HepG2 (cell line): ENCODE measurements at regions not wholly inside any gene's neighbourhood (a gene's known extent, or its start where the extent isn't known, plus 50 kb on each side); places are given as distances from the start of the nearest gene placed in this dataset.
A peak's percentile ranks its signal among the peaks of the same experiment; 100 is the strongest.

Source experiments
- ATAC-seq: fragments of 200-7000 bp; cut with Tn5 transposase; 3 replicates; pipeline ENCODE4 v1.9.1; 2020; ENCODE audit warnings: mild to moderate bottlenecking, moderate library complexity
- BruUV-seq: library from RNA; stranded (reverse); fragments of 400-500 nt; replicated peaks from 2 replicates; lab custom pipeline; 2021; lab: Mats Ljungman, UMichigan
- CTCF ChIA-PET: fragments of 300-600 bp; formaldehyde crosslinking; extraction: SDS; loops from one replicate; lab custom pipeline; 2021; ENCODE audit warnings: low total read pairs, inconsistent platforms, low intra/inter-chr PET ratio; lab: Yijun Ruan, JAX
- POLR2A ChIA-PET: fragments of 350-600 bp; sonication (Branson Sonifier 250); formaldehyde crosslinking; loops from one replicate; lab custom pipeline; 2020; ENCODE audit warnings: antibody characterized with exemption, inconsistent platforms; lab: Yijun Ruan, JAX
- DNase-seq: peaks from one replicate; pipeline ENCODE4 v3.0.0-alpha.2; 2015; ENCODE audit warnings: low spot score
- FAIRE-seq: peaks from 3 replicates; lab custom pipeline; 2011; peaks lifted over from hg19 to GRCh38; lab: Jason Lieb, UNC
- H2AFZ ChIP-seq: one replicate; pipeline ENCODE4 v1.6.1; 2011; ENCODE audit warnings: low read length, inconsistent platforms
- H3K27ac ChIP-seq: fragments of 300-600 bp; 3 replicates; pipeline ENCODE4 v1.8.0; 2011; ENCODE audit warnings: mixed run types, mild to moderate bottlenecking, mixed read lengths, low read length, inconsistent platforms; ENCODE audit not compliant: insufficient read depth; ENCODE audit errors: extremely low read length
- H3K27me3 ChIP-seq, 2 experiments: fragments of 200-600 bp in 1 of 2; 2 replicates in 1 of 2; 3 replicates in 1 of 2; pipeline versions ENCODE4 v1.6.0 to v1.8.0; 2011; ENCODE audit warnings: low read length in 2 of 2, mild to moderate bottlenecking in 2 of 2, moderate library complexity in 2 of 2, inconsistent platforms in 1 of 2; ENCODE audit not compliant: insufficient read depth in 2 of 2, control insufficient read depth in 1 of 2
- H3K36me3 ChIP-seq, 2 experiments: fragments of 200-600 bp in 1 of 2; replicated peaks in 1 of 2; 2 replicates in 1 of 2; 3 replicates in 1 of 2; pipeline versions ENCODE4 v1.5.1 to v1.8.0; 2011; ENCODE audit warnings: low read length in 2 of 2, inconsistent platforms in 1 of 2; ENCODE audit not compliant: insufficient read depth in 2 of 2, control insufficient read depth in 1 of 2
- H3K4me1 ChIP-seq: 2 replicates; pipeline ENCODE4 v1.5.1; 2012; ENCODE audit warnings: low read length, inconsistent platforms; ENCODE audit not compliant: insufficient read depth
- H3K4me2 ChIP-seq: 2 replicates; pipeline ENCODE4 v1.6.0; 2011; ENCODE audit warnings: low read depth, low read length, inconsistent platforms
- H3K4me3 ChIP-seq, 3 experiments: fragments of 200-600 bp in 1 of 3; sonication (generic), shearing (Covaris generic) in 1 of 3; replicated peaks in 1 of 3; 2 replicates each; pipeline ENCODE4 v1.5.1; 2011 to 2016; ENCODE audit warnings: low read length in 3 of 3, inconsistent platforms in 2 of 3, low read depth in 2 of 3, mild to moderate bottlenecking in 2 of 3, control low read depth in 1 of 3, mixed read lengths in 1 of 3; ENCODE audit not compliant: insufficient read depth in 1 of 3
- H3K79me2 ChIP-seq: one replicate; pipeline ENCODE4 v1.6.1; 2011; ENCODE audit warnings: low read length, inconsistent platforms; ENCODE audit not compliant: insufficient read depth
- H3K9ac ChIP-seq: 2 replicates; pipeline ENCODE4 v1.6.0; 2011; ENCODE audit warnings: mild to moderate bottlenecking, low read depth, low read length, inconsistent platforms; ENCODE audit not compliant: insufficient read depth
- H3K9me3 ChIP-seq: 2 replicates; pipeline ENCODE4 v1.5.1; 2012; ENCODE audit warnings: mild to moderate bottlenecking, low read length
- H4K20me1 ChIP-seq: 2 replicates; pipeline ENCODE4 v1.6.0; 2011; ENCODE audit warnings: inconsistent platforms, mild to moderate bottlenecking, low read length, moderate library complexity; ENCODE audit not compliant: insufficient read depth
- KMT2B ChIP-seq: IDR thresholded peaks from 2 replicates; pipeline ENCODE4 v1.6.1; 2016; ENCODE audit warnings: missing genetic modification reagents, missing compliant biosample characterization
- MAFF ChIP-seq: IDR thresholded peaks from 2 replicates; pipeline ENCODE4 v1.6.1; 2011; ENCODE audit warnings: low read depth, low read length, improper control_type of control experiment
- MAFK ChIP-seq, 2 experiments: IDR thresholded peaks in 1 of 2; conservative IDR thresholded peaks in 1 of 2; 2 replicates each; pipeline ENCODE4 v1.6.1; 2011; ENCODE audit warnings: improper control_type of control experiment in 2 of 2, low read length in 2 of 2
- REXO4 ChIP-seq: sonication (generic); formaldehyde crosslinking; IDR thresholded peaks from 2 replicates; pipeline ENCODE4 v1.8.0; 2022; ENCODE audit warnings: missing genetic modification reagents, mild to moderate bottlenecking, borderline replicate concordance
- ZNF180 ChIP-seq: sonication (generic); formaldehyde crosslinking; IDR thresholded peaks from 2 replicates; pipeline ENCODE4 v1.4.0; 2020; ENCODE audit warnings: low read depth, missing genetic modification reagents, borderline replicate concordance
- ZNF235 ChIP-seq: sonication (generic); formaldehyde crosslinking; IDR thresholded peaks from 2 replicates; pipeline ENCODE4 v1.8.1; 2023; ENCODE audit warnings: mild to moderate bottlenecking, missing genetic modification reagents, borderline replicate concordance
- ZNF746 ChIP-seq: sonication (generic); formaldehyde crosslinking; IDR thresholded peaks from 2 replicates; pipeline ENCODE4 v1.8.0; 2022; ENCODE audit warnings: mild to moderate bottlenecking, missing genetic modification reagents
- WGBS: methylation state at CpG from one replicate; pipeline ENCODE4 v1.1.6; 2017; ENCODE audit warnings: low lambda C conversion rate; 5-methylcytosine and 5-hydroxymethylcytosine counted together
- in situ Hi-C: cut with HindIII; loops from 2 replicates; pipeline ENCODE4 v1.10.0; 2017; ENCODE audit warnings: low pct_unique_long_range_greater_than_20kb; ENCODE audit not compliant: extremely low pct_ligation_motif_present
- intact Hi-C: fragments of 100-400 bp; cut with micrococcal nuclease; formaldehyde crosslinking; loops from one replicate; pipeline ENCODE4 v1.10.0; 2022; ENCODE audit not compliant: unreplicated experiment

- DNase-seq (no peak), FAIRE-seq (no peak), ATAC-seq (no peak)
- ChIA-PET CTCF (no interaction called here), POLR2A (no interaction called here)
- 72% methylated on average over 2 of the region's 2 CpGs for WGBS
- Histone ChIP-seq H4K20me1 (no peaks in the 10 kb centered on the region), H3K9ac (no peak overlapping the region), H3K79me2 (no peaks in the 10 kb centered on the region), H2AFZ (no peak overlapping the region), H3K36me3 (no peaks in the 10 kb centered on the region), H3K4me3 (no peak overlapping the region), H3K4me1 (0 out of 2 replicates have a peak, but pooled peaks cover 5% of the 10 kb centered on the region), H3K27me3 (no peaks in the 10 kb centered on the region), H3K4me2 (no peak overlapping the region), H3K27ac (no peak overlapping the region), H3K9me3 (no peaks in the 10 kb centered on the region)
- TF ChIP-seq MAFF (peak; percentile 64), REXO4 (CRISPR knock-in tag) (no peak), MAFK (conservative IDR thresholded peaks at IDR 0.05 in 1 of 2, IDR thresholded peaks at IDR 0.05 in 1 of 2; ENCODE audit: low read length in 2 of 2) (peak; percentile 55 to 75; a peak in 3 of 4 replicates)
- in situ Hi-C loops (no loop called here), intact Hi-C loops (no loop called here)
- BruUV-seq = no TSS peak
Observed at GRCh38 chr4:123816462-123816861, 419.9 kb downstream of the SPRY1 start.

- BruUV-seq = no TSS peak
- H3K36me3 ChIP-seq = no peaks in the 10 kb centered on the region
- ChIA-PET POLR2A (no interaction called here), CTCF (no interaction called here)
- no peaks in the 10 kb centered on the region for H3K9me3 ChIP-seq
- no peak overlapping the region for H3K4me3 ChIP-seq
- no peak for TF ChIP-seq ZNF180 (CRISPR knock-in tag)
- TF ChIP-seq KMT2B (CRISPR knock-in tag) = no peak
- no peak for TF ChIP-seq ZNF746 (CRISPR knock-in tag)
- no peak for TF ChIP-seq ZNF235 (CRISPR knock-in tag)
- TF ChIP-seq, all 625 proteins: peak for 0
- Histone ChIP-seq H2AFZ (no peak overlapping the region), H4K20me1 (no peaks in the 10 kb centered on the region), H3K79me2 (no peaks in the 10 kb centered on the region), H3K4me1 (peaks cover 11% of the 10 kb centered on the region), H3K27me3 (no peaks in the 10 kb centered on the region), H3K4me2 (no peak overlapping the region), H3K27ac (no peak overlapping the region), H3K9ac (no peak overlapping the region)
- FAIRE-seq (no peak), DNase-seq (no peak), ATAC-seq (no peak)
- WGBS = 86% methylated on average over 7 of the region's 7 CpGs
- in situ Hi-C loops = no loop called here
- intact Hi-C loops = no loop called here
Observed at GRCh38 chr4:123817025-123817688, 420.6 kb downstream of the SPRY1 start.
